IMR-90 (cell line): ENCODE measurements at regions not wholly inside any gene's neighbourhood (a gene's known extent, or its start where the extent isn't known, plus 50 kb on each side); places are given as distances from the start of the nearest gene placed in this dataset.

ENCODE experiments used
- ATAC-seq: fragments of 200-7000 bp; cut with Tn5 transposase; 2 replicates; pipeline ENCODE4 v1.9.1; 2020; ENCODE audit warnings: low read depth, mild to moderate bottlenecking, moderate library complexity
- BruUV-seq: library from RNA; stranded (reverse); fragments of 400-500 nt; replicated peaks from 2 replicates; lab custom pipeline; 2021; lab: Mats Ljungman, UMichigan
- CTCF ChIA-PET: fragments of 300-600 bp; formaldehyde crosslinking; extraction: SDS; loops from one replicate; lab custom pipeline; 2021; ENCODE audit warnings: antibody characterized with exemption; lab: Yijun Ruan, JAX
- POLR2A ChIA-PET: fragments of 300-600 bp; sonication (Branson Sonifier 250); formaldehyde crosslinking; loops from one replicate; lab custom pipeline; 2022; ENCODE audit warnings: antibody characterized with exemption; ENCODE audit not compliant: unreplicated experiment; lab: Charles Lee
- DNase-seq: peaks from one replicate; pipeline ENCODE4 v3.0.0; 2013
- H2AFZ ChIP-seq: replicated peaks from 2 replicates; pipeline ENCODE3; 2013; ENCODE audit warnings: low read length, mild to moderate bottlenecking; ENCODE audit not compliant: poor library complexity
- H2AK5ac ChIP-seq: 2 replicates; pipeline ENCODE4 v1.6.1; 2013; ENCODE audit warnings: low read depth, low read length, inconsistent platforms
- H2AK9ac ChIP-seq: replicated peaks from 2 replicates; pipeline ENCODE3; 2013; ENCODE audit warnings: mild to moderate bottlenecking, low read depth, low read length, moderate library complexity; ENCODE audit not compliant: poor library complexity
- H2BK120ac ChIP-seq: 2 replicates; pipeline ENCODE4 v1.6.1; 2013; ENCODE audit warnings: low read depth, low read length, inconsistent platforms
- H2BK15ac ChIP-seq: 3 replicates; pipeline ENCODE4 v1.6.1; 2013; ENCODE audit warnings: low read depth, low read length, inconsistent platforms
- H2BK20ac ChIP-seq: 2 replicates; pipeline ENCODE4 v1.6.1; 2013; ENCODE audit warnings: low read depth, mild to moderate bottlenecking, inconsistent platforms, low read length, moderate library complexity
- H2BK5ac ChIP-seq: 2 replicates; pipeline ENCODE4 v1.6.1; 2013; ENCODE audit warnings: mild to moderate bottlenecking, low read depth, low read length, inconsistent platforms; ENCODE audit not compliant: poor library complexity, severe bottlenecking
- H3K14ac ChIP-seq: replicated peaks from 2 replicates; pipeline ENCODE4 v1.6.1; 2013; ENCODE audit warnings: low read depth, low read length, inconsistent platforms
- H3K18ac ChIP-seq: 2 replicates; pipeline ENCODE4 v1.6.1; 2013; ENCODE audit warnings: low read depth, low read length, control low read depth
- H3K23ac ChIP-seq: 2 replicates; pipeline ENCODE4 v1.6.1; 2013; ENCODE audit warnings: low read depth, low read length, inconsistent platforms
- H3K27ac ChIP-seq: 2 replicates; pipeline ENCODE4 v1.5.1; 2013; ENCODE audit warnings: mild to moderate bottlenecking, control low read depth, low read length; ENCODE audit not compliant: insufficient read depth
- H3K27me3 ChIP-seq: 2 replicates; pipeline ENCODE4 v1.6.1; 2013; ENCODE audit warnings: low read length; ENCODE audit not compliant: control insufficient read depth, insufficient read depth
- H3K36me3 ChIP-seq: 2 replicates; pipeline ENCODE4 v1.6.1; 2013; ENCODE audit warnings: low read length, mixed read lengths; ENCODE audit not compliant: control insufficient read depth, insufficient read depth
- H3K4ac ChIP-seq: 2 replicates; pipeline ENCODE4 v1.6.1; 2013; ENCODE audit warnings: low read depth, low read length, inconsistent platforms
- H3K4me1 ChIP-seq: 2 replicates; pipeline ENCODE4 v1.6.1; 2013; ENCODE audit warnings: low read length, mixed read lengths; ENCODE audit not compliant: control insufficient read depth, insufficient read depth
- H3K4me2 ChIP-seq: 2 replicates; pipeline ENCODE4 v1.6.1; 2013; ENCODE audit warnings: low read depth, mild to moderate bottlenecking, control low read depth, low read length, moderate library complexity
- H3K4me3 ChIP-seq: 2 replicates; pipeline ENCODE4 v1.5.1; 2013; ENCODE audit warnings: low read depth, mild to moderate bottlenecking, control low read depth, low read length, moderate library complexity; ENCODE audit not compliant: insufficient read depth
- H3K56ac ChIP-seq: 2 replicates; pipeline ENCODE4 v1.6.1; 2013; ENCODE audit warnings: low read length, inconsistent platforms; ENCODE audit not compliant: insufficient read depth; ENCODE audit errors: extremely low read depth
- H3K79me1 ChIP-seq, 2 experiments: 2 replicates each; pipeline ENCODE4 v1.6.1; 2013; ENCODE audit warnings: low read length in 2 of 2, inconsistent platforms in 1 of 2, low read depth in 1 of 2
- H3K9ac ChIP-seq: 2 replicates; pipeline ENCODE4 v1.6.1; 2013; ENCODE audit warnings: low read depth, low read length, control low read depth
- H3K9me1 ChIP-seq: 2 replicates; pipeline ENCODE4 v1.6.1; 2013; ENCODE audit warnings: low read length, inconsistent platforms; ENCODE audit not compliant: insufficient read depth
- H3K9me3 ChIP-seq: 2 replicates; pipeline ENCODE4 v1.6.1; 2013; ENCODE audit warnings: low read length; ENCODE audit not compliant: control insufficient read depth, insufficient read depth
- H4K20me1 ChIP-seq: 2 replicates; pipeline ENCODE4 v1.6.1; 2013; ENCODE audit warnings: low read length, inconsistent platforms; ENCODE audit not compliant: insufficient read depth
- H4K5ac ChIP-seq: 2 replicates; pipeline ENCODE4 v1.6.1; 2013; ENCODE audit warnings: mild to moderate bottlenecking, low read depth, low read length, control low read depth
- H4K8ac ChIP-seq, 2 experiments: 2 replicates each; pipeline ENCODE4 v1.6.1; 2013; ENCODE audit warnings: low read depth in 2 of 2, low read length in 2 of 2, control low read depth in 1 of 2, inconsistent platforms in 1 of 2
- H4K91ac ChIP-seq: 2 replicates; pipeline ENCODE4 v1.6.1; 2013; ENCODE audit warnings: low read depth, low read length, inconsistent platforms; ENCODE audit not compliant: insufficient read depth
- FOS ChIP-seq: fragments of 150-350 bp; IDR thresholded peaks from 2 replicates; pipeline ENCODE4 v1.6.1; 2016; ENCODE audit warnings: low read depth, low read length
- WGBS, 2 experiments: methylation state at CpG; one replicate each; pipeline versions ENCODE4 v1.1.5 to v1.1.7; 2013; ENCODE audit warnings: missing lambda C conversion rate in 2 of 2; ENCODE audit not compliant: insufficient read length in 1 of 2; ENCODE audit errors: extremely low coverage in 2 of 2; 5-methylcytosine and 5-hydroxymethylcytosine counted together
- dilution Hi-C: fragments of 300-500 bp; cut with HindIII; formaldehyde crosslinking; loops from one replicate; pipeline ENCODE4 v1.14.3; 2018; ENCODE audit warnings: low sequenced_read_pairs; ENCODE audit not compliant: unreplicated experiment
- in situ Hi-C: fragments of 300-500 bp; cut with MboI; formaldehyde crosslinking; loops from 3 replicates; pipeline ENCODE4 v1.14.3; 2019; ENCODE audit warnings: low sequenced_read_pairs, inconsistent platforms, mixed read lengths
- intact Hi-C: fragments of 100-400 bp; cut with micrococcal nuclease; formaldehyde crosslinking; loops from 2 replicates; pipeline ENCODE4 v1.10.0; 2022

DNA sequence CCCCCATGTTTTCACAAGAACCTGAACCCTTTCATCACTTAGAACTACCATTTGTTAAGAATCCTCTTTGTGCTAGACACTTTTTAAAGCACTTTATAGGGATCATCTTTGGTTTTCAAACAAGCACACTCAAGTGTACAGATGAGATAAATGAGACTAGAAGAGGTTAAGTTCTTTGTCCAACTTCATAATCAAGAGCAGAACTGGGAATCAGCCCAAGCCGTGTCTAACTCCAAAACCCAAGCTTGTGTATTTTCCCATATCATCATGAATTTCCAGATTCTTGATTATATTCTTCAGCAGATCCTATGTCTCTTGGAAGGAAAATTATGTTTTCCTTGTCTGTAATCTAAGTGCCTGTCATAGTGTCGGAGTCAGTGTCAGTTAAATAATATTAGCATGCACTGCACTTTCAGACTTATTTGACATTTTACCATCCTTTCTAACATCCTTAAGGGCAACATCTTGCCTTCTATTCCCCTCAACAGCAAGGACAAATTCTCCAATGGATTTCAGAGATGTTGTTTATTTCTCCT lies 123.0 kb upstream of the SETBP1 start:
- Histone ChIP-seq H4K20me1 (no peaks in the 10 kb centered on the region), H3K9me1 (no peaks in the 10 kb centered on the region), H3K9ac (no peak overlapping the region), H2BK5ac (no peak overlapping the region), H4K5ac (no peak overlapping the region), H3K4ac (no peak overlapping the region), H3K27me3 (peaks cover 2% of the 10 kb centered on the region; the same call in 1 of the 2 replicates), H3K36me3 (no peaks in the 10 kb centered on the region), H2BK120ac (no peak overlapping the region), H3K18ac (no peak overlapping the region), H3K56ac (no peak overlapping the region), H2AFZ (no peak overlapping the region), H2BK20ac (no peak overlapping the region), H3K9me3 (no peaks in the 10 kb centered on the region), H2AK5ac (no peak overlapping the region), H3K79me1 (no peaks in the 10 kb centered on the region), H3K27ac (no peak overlapping the region), H3K4me3 (no peak overlapping the region), H4K8ac (no peak overlapping the region), H2BK15ac (no peak overlapping the region), H4K91ac (no peak overlapping the region), H3K4me1 (no peaks in the 10 kb centered on the region), H2AK9ac (no peak overlapping the region), H3K23ac (no peak overlapping the region), H3K14ac (no peak overlapping the region), H3K4me2 (no peak overlapping the region)
- ATAC-seq: no peak
- intact Hi-C loops: no loop called here
- no TSS peak for BruUV-seq
- DNase-seq: no peak
- WGBS, 2 experiments: no CpG with 5 or more reads among the region's 2 CpGs
- no peak for TF ChIP-seq FOS
- dilution Hi-C loops: no loop called here
- POLR2A ChIA-PET: no interaction called here
- CTCF ChIA-PET: no interaction called here
- in situ Hi-C loops: no loop called here
